H9 (cell line): ENCODE measurements at regions not wholly inside any gene's neighbourhood (a gene's known extent, or its start where the extent isn't known, plus 50 kb on each side); places are given as distances from the start of the nearest gene placed in this dataset.

ENCODE experiments used
- DNase-seq: peaks from one replicate; pipeline ENCODE4 v3.0.0-alpha.2; 2017
- H2AFZ ChIP-seq: one replicate; pipeline ENCODE4 v1.6.1; 2013; ENCODE audit warnings: mild to moderate bottlenecking, low read length, control low read depth, moderate library complexity
- H2AK5ac ChIP-seq: 2 replicates; pipeline ENCODE4 v1.6.1; 2013; ENCODE audit warnings: low read length, control low read depth, mixed read lengths; ENCODE audit not compliant: insufficient read length
- H2BK120ac ChIP-seq: one replicate; pipeline ENCODE4 v1.6.1; 2013; ENCODE audit warnings: low read depth, mild to moderate bottlenecking, low read length, control low read depth, inconsistent platforms; ENCODE audit not compliant: poor library complexity, severe bottlenecking
- H2BK12ac ChIP-seq: 2 replicates; pipeline ENCODE4 v1.6.1; 2013; ENCODE audit warnings: low read length, control low read depth, mixed read lengths, low read depth; ENCODE audit not compliant: insufficient read length
- H2BK15ac ChIP-seq: 2 replicates; pipeline ENCODE4 v1.6.1; 2013; ENCODE audit warnings: low read depth, low read length, control low read depth
- H2BK20ac ChIP-seq: one replicate; pipeline ENCODE4 v1.6.1; 2013; ENCODE audit warnings: low read depth, mild to moderate bottlenecking, low read length, control low read depth, inconsistent platforms; ENCODE audit not compliant: poor library complexity, severe bottlenecking
- H2BK5ac ChIP-seq: 2 replicates; pipeline ENCODE4 v1.6.1; 2013; ENCODE audit warnings: low read length, control low read depth, mixed read lengths; ENCODE audit not compliant: insufficient read length
- H3K14ac ChIP-seq: 2 replicates; pipeline ENCODE4 v1.6.1; 2013; ENCODE audit warnings: low read length, control low read depth; ENCODE audit not compliant: insufficient read depth
- H3K18ac ChIP-seq: 2 replicates; pipeline ENCODE4 v1.6.1; 2013; ENCODE audit warnings: low read depth, mild to moderate bottlenecking, mixed read lengths, low read length, control low read depth; ENCODE audit not compliant: insufficient read length
- H3K23ac ChIP-seq: 2 replicates; pipeline ENCODE4 v1.6.1; 2013; ENCODE audit warnings: low read length, control low read depth, mixed read lengths, low read depth; ENCODE audit not compliant: insufficient read length
- H3K23me2 ChIP-seq: 2 replicates; pipeline ENCODE4 v1.6.1; 2013; ENCODE audit warnings: low read depth, mild to moderate bottlenecking, mixed read lengths, low read length, control low read depth; ENCODE audit not compliant: insufficient read length, poor library complexity, severe bottlenecking
- H3K27ac ChIP-seq: 2 replicates; pipeline ENCODE4 v1.5.1; 2013; ENCODE audit warnings: low read length, control low read depth, mixed read lengths, low read depth; ENCODE audit not compliant: insufficient read length
- H3K27me3 ChIP-seq: 2 replicates; pipeline ENCODE4 v1.6.1; 2013; ENCODE audit warnings: low read length, control low read depth, inconsistent platforms; ENCODE audit not compliant: insufficient read depth
- H3K4ac ChIP-seq: 2 replicates; pipeline ENCODE4 v1.6.1; 2013; ENCODE audit warnings: low read depth, mild to moderate bottlenecking, control low read depth, inconsistent platforms, low read length, moderate library complexity
- H3K4me1 ChIP-seq: 2 replicates; pipeline ENCODE4 v1.6.1; 2013; ENCODE audit warnings: low read length, control low read depth, inconsistent platforms; ENCODE audit not compliant: insufficient read depth
- H3K4me2 ChIP-seq: 2 replicates; pipeline ENCODE4 v1.6.1; 2013; ENCODE audit warnings: low read length, control low read depth, mixed read lengths; ENCODE audit not compliant: insufficient read length, insufficient read depth
- H3K56ac ChIP-seq: 2 replicates; pipeline ENCODE4 v1.6.1; 2013; ENCODE audit warnings: low read depth, mild to moderate bottlenecking, mixed read lengths, low read length, control low read depth; ENCODE audit not compliant: insufficient read length
- H3K79me1 ChIP-seq: 2 replicates; pipeline ENCODE4 v1.6.1; 2013; ENCODE audit warnings: low read depth, mild to moderate bottlenecking, moderate library complexity, low read length, control low read depth, inconsistent platforms; ENCODE audit not compliant: insufficient read depth, poor library complexity, severe bottlenecking
- H3K79me2 ChIP-seq: 2 replicates; pipeline ENCODE4 v1.6.1; 2013; ENCODE audit warnings: low read length, control low read depth, inconsistent platforms; ENCODE audit not compliant: insufficient read depth
- H3K9ac ChIP-seq: 2 replicates; pipeline ENCODE4 v1.6.1; 2013; ENCODE audit warnings: low read length, control low read depth, mixed read lengths; ENCODE audit not compliant: insufficient read length; ENCODE audit errors: extremely low read depth
- H3K9me3 ChIP-seq: one replicate; pipeline ENCODE4 v1.6.1; 2013; ENCODE audit warnings: low read depth, low read length, inconsistent platforms; ENCODE audit not compliant: control insufficient read depth
- H3T11ph ChIP-seq: one replicate; pipeline ENCODE4 v1.6.1; 2013; ENCODE audit warnings: mild to moderate bottlenecking, low read length, control low read depth, inconsistent platforms
- H4K20me1 ChIP-seq: one replicate; pipeline ENCODE4 v1.6.1; 2013; ENCODE audit not compliant: control insufficient read depth, insufficient read length, insufficient read depth
- H4K5ac ChIP-seq: 2 replicates; pipeline ENCODE4 v1.6.1; 2013; ENCODE audit warnings: low read depth, mild to moderate bottlenecking, mixed read lengths, low read length, control low read depth; ENCODE audit not compliant: insufficient read length
- H4K8ac ChIP-seq: replicated peaks from 2 replicates; pipeline ENCODE4 v1.6.1; 2013; ENCODE audit warnings: low read length, control low read depth, mixed read lengths, low read depth; ENCODE audit not compliant: insufficient read length
- H4K91ac ChIP-seq: 2 replicates; pipeline ENCODE4 v1.6.1; 2013; ENCODE audit warnings: low read depth, mild to moderate bottlenecking, moderate library complexity, mixed read lengths, low read length, control low read depth; ENCODE audit not compliant: insufficient read length
- H3K27ac Mint-ChIP-seq, 3 experiments: 2 replicates in 2 of 3; 3 replicates in 1 of 3; pipeline ENCODE4 v1.8.0; 2020 to 2021; ENCODE audit warnings: mixed read lengths in 3 of 3, mild to moderate bottlenecking in 1 of 3, moderate library complexity in 1 of 3
- H3K27me3 Mint-ChIP-seq: 2 replicates; pipeline ENCODE4 v1.8.0; 2021; ENCODE audit warnings: low read depth, mild to moderate bottlenecking, moderate library complexity, mixed read lengths
- H3K36me3 Mint-ChIP-seq, 3 experiments: 2 replicates in 2 of 3; 3 replicates in 1 of 3; pipeline ENCODE4 v1.8.0; 2020 to 2021; ENCODE audit warnings: low read depth in 3 of 3, mixed read lengths in 3 of 3; ENCODE audit not compliant: insufficient read depth in 1 of 3
- H3K4me1 Mint-ChIP-seq, 2 experiments: 2 replicates each; pipeline ENCODE4 v1.8.0; 2020; ENCODE audit warnings: mixed read lengths in 2 of 2
- H3K4me3 Mint-ChIP-seq, 2 experiments: 2 replicates in 1 of 2; 3 replicates in 1 of 2; pipeline ENCODE4 v1.8.0; 2020 to 2021; ENCODE audit warnings: mild to moderate bottlenecking in 2 of 2, mixed read lengths in 2 of 2, moderate library complexity in 1 of 2
- H3K9me3 Mint-ChIP-seq, 2 experiments: 2 replicates in 1 of 2; 3 replicates in 1 of 2; pipeline ENCODE4 v1.8.0; 2020; ENCODE audit warnings: mild to moderate bottlenecking in 2 of 2, mixed read lengths in 2 of 2, moderate library complexity in 1 of 2
- WGBS: extraction: QIAGEN DNeasy Blood & Tissue Kit; methylation state at CpG from one replicate; pipeline ENCODE4 v1.1.7; 2013; ENCODE audit warnings: missing lambda C conversion rate, low lambda C conversion rate, mixed read lengths; ENCODE audit not compliant: insufficient read length; ENCODE audit errors: extremely low coverage; 5-methylcytosine and 5-hydroxymethylcytosine counted together
- TF ChIP-seq, protein P1 (sequence below): fragments of 200-600 bp; sonication (generic); conservative IDR thresholded peaks from 3 replicates; pipeline ENCODE4 v1.8.0; 2021; ENCODE audit warnings: antibody characterized with exemption, mild to moderate bottlenecking

DNA sequence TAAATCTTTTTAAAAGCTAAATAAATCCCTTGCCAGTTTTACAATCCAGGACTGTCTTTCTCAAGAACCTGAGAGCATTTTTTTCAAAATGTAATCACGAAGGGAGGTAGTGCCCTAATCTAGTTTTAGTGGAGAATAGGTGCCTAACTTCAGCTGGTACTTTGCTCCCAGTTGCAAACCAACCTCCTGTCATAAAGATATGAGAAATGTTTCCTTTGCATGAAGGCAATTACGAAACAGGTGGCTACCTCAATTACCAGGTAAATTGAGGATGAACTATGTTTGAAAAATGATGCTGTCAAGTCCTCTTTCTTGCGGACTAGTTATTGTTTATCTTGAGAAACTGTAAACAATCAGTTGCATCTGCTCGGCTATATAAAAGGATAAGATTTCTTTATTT, 437.9 kb downstream of the DAD1 start:
- no CpG with 5 or more reads among the region's 4 CpGs for whole genome bisulfite sequencing
- no peaks in the 10 kb centered on the region for H3K79me2 ChIP-seq

More for the DNA sequence above, 437.9 kb downstream of the DAD1 start:
- H4K91ac ChIP-seq, result no peak overlapping the region
- H3K36me3 Mint-ChIP-seq, result peaks cover 11 to 22% (median 11%) of the 10 kb centered on the region in 3 experiments
- no peak overlapping the region for H3T11ph ChIP-seq
- H2AK5ac ChIP-seq, result no peak overlapping the region
- H2BK120ac ChIP-seq, result no peak overlapping the region
- H2BK12ac ChIP-seq, result no peak overlapping the region
- H3K4me3 Mint-ChIP-seq, result no peak overlapping the region
- no peak overlapping the region for H4K5ac ChIP-seq
- peaks cover 2% of the 10 kb centered on the region for H3K27me3 Mint-ChIP-seq
- no peak overlapping the region for H3K27ac ChIP-seq
- TF ChIP-seq, protein P1, sequence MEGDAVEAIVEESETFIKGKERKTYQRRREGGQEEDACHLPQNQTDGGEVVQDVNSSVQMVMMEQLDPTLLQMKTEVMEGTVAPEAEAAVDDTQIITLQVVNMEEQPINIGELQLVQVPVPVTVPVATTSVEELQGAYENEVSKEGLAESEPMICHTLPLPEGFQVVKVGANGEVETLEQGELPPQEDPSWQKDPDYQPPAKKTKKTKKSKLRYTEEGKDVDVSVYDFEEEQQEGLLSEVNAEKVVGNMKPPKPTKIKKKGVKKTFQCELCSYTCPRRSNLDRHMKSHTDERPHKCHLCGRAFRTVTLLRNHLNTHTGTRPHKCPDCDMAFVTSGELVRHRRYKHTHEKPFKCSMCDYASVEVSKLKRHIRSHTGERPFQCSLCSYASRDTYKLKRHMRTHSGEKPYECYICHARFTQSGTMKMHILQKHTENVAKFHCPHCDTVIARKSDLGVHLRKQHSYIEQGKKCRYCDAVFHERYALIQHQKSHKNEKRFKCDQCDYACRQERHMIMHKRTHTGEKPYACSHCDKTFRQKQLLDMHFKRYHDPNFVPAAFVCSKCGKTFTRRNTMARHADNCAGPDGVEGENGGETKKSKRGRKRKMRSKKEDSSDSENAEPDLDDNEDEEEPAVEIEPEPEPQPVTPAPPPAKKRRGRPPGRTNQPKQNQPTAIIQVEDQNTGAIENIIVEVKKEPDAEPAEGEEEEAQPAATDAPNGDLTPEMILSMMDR, result no peak
- H3K4me1 Mint-ChIP-seq, result peaks cover 0 to 8% of the 10 kb centered on the region in 2 experiments; a peak in 2 of 4 replicates
- no peak overlapping the region for H3K4me2 ChIP-seq
- no peak overlapping the region for H2BK20ac ChIP-seq
- H2AFZ ChIP-seq, result no peak overlapping the region
- H3K23me2 ChIP-seq, result no peaks in the 10 kb centered on the region
- no peak for DNase-seq
- peaks cover 22 to 25% of the 10 kb centered on the region in 2 experiments for H3K9me3 Mint-ChIP-seq
- H3K18ac ChIP-seq, result no peak overlapping the region
- H2BK15ac ChIP-seq, result no peak overlapping the region
- H3K4ac ChIP-seq, result no peak overlapping the region
- H3K27me3 ChIP-seq, result no peaks in the 10 kb centered on the region
- no peaks in the 10 kb centered on the region for H3K4me1 ChIP-seq
- H3K9ac ChIP-seq, result no peak overlapping the region
- peaks cover 11% of the 10 kb centered on the region for H3K9me3 ChIP-seq
- no peak overlapping the region for H2BK5ac ChIP-seq
- H4K20me1 ChIP-seq, result no peaks in the 10 kb centered on the region
- no peak overlapping the region for H3K56ac ChIP-seq
- H4K8ac ChIP-seq, result no peak overlapping the region
- no peak overlapping the region for H3K23ac ChIP-seq
- H3K79me1 ChIP-seq, result no peaks in the 10 kb centered on the region
- no peak overlapping the region for H3K14ac ChIP-seq
- H3K27ac Mint-ChIP-seq, result no peak overlapping the region
